Ovary (tissue), 7 donors: ENCODE measurements at regions not wholly inside any gene's neighbourhood (a gene's known extent, or its start where the extent isn't known, plus 50 kb on each side); places are given as distances from the start of the nearest gene placed in this dataset.
"Not testable (repeated sequence)": the region's sequence is repeated elsewhere in the genome, so short reads cannot be mapped to it uniquely, and the experiment has no call there.

Experiments used
- DNase-seq, 5 donors: peaks; one replicate each; pipeline ENCODE4 v3.0.0-alpha.2; 2019 to 2020
- H3K27ac ChIP-seq, 2 donors: fragments of 200-600 bp; one replicate each; pipeline versions ENCODE4 v1.5.1 to v1.8.0; 2019 to 2022
- H3K27me3 ChIP-seq: fragments of 200-600 bp; one replicate; pipeline ENCODE4 v1.8.0; 2022
- H3K36me3 ChIP-seq: fragments of 200-600 bp; sonication (generic); one replicate; pipeline ENCODE4 v1.5.1; 2019
- H3K4me1 ChIP-seq: one replicate; pipeline ENCODE4 v1.8.1; 2013; ENCODE audit warnings: mild to moderate bottlenecking, moderate library complexity; ENCODE audit not compliant: insufficient read depth
- H3K4me3 ChIP-seq: fragments of 200-600 bp; sonication (generic); one replicate; pipeline ENCODE4 v1.5.1; 2017
- H3K9me3 ChIP-seq, 2 donors: fragments of 200-600 bp in 1 of 2; sonication (generic) in 1 of 2; one replicate each; pipeline versions ENCODE4 v1.5.1 to v1.8.1; 2013 to 2019; ENCODE audit warnings: mild to moderate bottlenecking in 1 of 2, moderate library complexity in 1 of 2
- WGBS, 3 donors: extraction: QIAGEN DNeasy Blood & Tissue Kit in 1 of 3; methylation state at CpG; one replicate each; pipeline versions ENCODE4 v1.1.5 to v1.1.7; 2013 to 2017; 5-methylcytosine and 5-hydroxymethylcytosine counted together
- intact Hi-C, 4 donors: fragments of 100-400 bp; cut with DNase I; formaldehyde crosslinking; loops; one replicate each; pipeline versions ENCODE4 v1.11.0 to v1.15.1; 2022 to 2023
- donor health status: DM: no; HTN: no; CAD: no; lungs with moderate emphysema.
- donor health status: DM: no; HTN: no; CAD: no.
- donor health status: Bipolar disorder and iron deficiency.
- donor health status: DM: no; HTN: no; CAD: no.
- donor health status: DM: yes; HTN: yes; CAD: no.

- H3K4me1 ChIP-seq, H3K4me3 ChIP-seq, H3K36me3 ChIP-seq, DNase-seq, H3K9me3 ChIP-seq, H3K27me3 ChIP-seq, intact Hi-C loops, H3K27ac ChIP-seq: not testable (repeated sequence)
- no CpG with 5 or more reads among the region's 68 CpGs for WGBS, 3 donors
Observed at GRCh38 chr1:146297781-146298574, 69.2 kb upstream of the NOTCH2NLA start.

GRCh38 chr1:146292940-146293936, 64.4 kb upstream of the NOTCH2NLA start:
- H3K27me3 ChIP-seq, H3K27ac ChIP-seq, H3K36me3 ChIP-seq, H3K4me3 ChIP-seq, H3K9me3 ChIP-seq, DNase-seq, intact Hi-C loops, H3K4me1 ChIP-seq: not testable (repeated sequence)
- WGBS, 3 donors = no CpG with 5 or more reads among the region's 9 CpGs

GRCh38 chr1:146292424-146292823, 63.6 kb upstream of the NOTCH2NLA start:
- H3K4me3 ChIP-seq, H3K4me1 ChIP-seq, DNase-seq, intact Hi-C loops, H3K27me3 ChIP-seq, H3K9me3 ChIP-seq, H3K36me3 ChIP-seq, H3K27ac ChIP-seq: not testable (repeated sequence)
- WGBS, 3 donors = no CpG with 5 or more reads among the region's 4 CpGs

GRCh38 chr1:146287881-146288280, 59.1 kb upstream of the NOTCH2NLA start:
- H3K27ac ChIP-seq, DNase-seq, H3K9me3 ChIP-seq, H3K4me1 ChIP-seq, H3K36me3 ChIP-seq, H3K4me3 ChIP-seq, intact Hi-C loops, H3K27me3 ChIP-seq: not testable (repeated sequence)
- no CpG with 5 or more reads among the region's 6 CpGs for WGBS, 3 donors

GRCh38 chr1:146284760-146285159, 55.9 kb upstream of the NOTCH2NLA start:
- DNase-seq, H3K9me3 ChIP-seq, H3K27ac ChIP-seq, H3K27me3 ChIP-seq, H3K4me1 ChIP-seq, intact Hi-C loops, H3K4me3 ChIP-seq, H3K36me3 ChIP-seq: not testable (repeated sequence)
- WGBS, 3 donors = no CpG with 5 or more reads among the region's 1 CpG

GRCh38 chr1:146283527-146283880, 54.7 kb upstream of the NOTCH2NLA start:
- DNase-seq, H3K4me1 ChIP-seq, H3K4me3 ChIP-seq, H3K36me3 ChIP-seq, H3K27me3 ChIP-seq, intact Hi-C loops, H3K9me3 ChIP-seq, H3K27ac ChIP-seq: not testable (repeated sequence)
- WGBS, 3 donors = no CpG with 5 or more reads among the region's 3 CpGs

- H3K4me3 ChIP-seq, H3K4me1 ChIP-seq, H3K27me3 ChIP-seq, intact Hi-C loops, DNase-seq, H3K9me3 ChIP-seq, H3K36me3 ChIP-seq, H3K27ac ChIP-seq: not testable (repeated sequence)
- no CpG with 5 or more reads among the region's 5 CpGs for WGBS, 3 donors
Observed at GRCh38 chr1:146282807-146283526, 54.1 kb upstream of the NOTCH2NLA start.

- DNase-seq, H3K4me3 ChIP-seq, H3K4me1 ChIP-seq, H3K27me3 ChIP-seq, intact Hi-C loops, H3K36me3 ChIP-seq, H3K27ac ChIP-seq, H3K9me3 ChIP-seq: not testable (repeated sequence)
- no CpG with 5 or more reads among the region's 4 CpGs for WGBS, 3 donors
Observed at GRCh38 chr1:146281522-146281921, 52.7 kb upstream of the NOTCH2NLA start.

- H3K4me3 ChIP-seq, H3K27ac ChIP-seq, H3K27me3 ChIP-seq, H3K36me3 ChIP-seq, H3K9me3 ChIP-seq, DNase-seq, intact Hi-C loops, H3K4me1 ChIP-seq: not testable (repeated sequence)
- no CpG with 5 or more reads among the region's 2 CpGs for WGBS, 3 donors
Observed at GRCh38 chr1:146278758-146279157, 49.9 kb upstream of the NOTCH2NLA start.
